ENCODE measurements at regions not wholly inside any gene's neighbourhood (a gene's known extent, or its start where the extent isn't known, plus 50 kb on each side); places are given as distances from the start of the nearest gene placed in this dataset.

- DNase-seq (ENCODE audit: insufficient read length, low spot score) (no peak), FAIRE-seq (no peak)
These were observed 393.8 kb downstream of the LRFN5 start for GRCh38 chr14:42000450-42000849.

- FAIRE-seq (no peak), DNase-seq (ENCODE audit: insufficient read length, low spot score) (no peak)
These were observed 387.0 kb downstream of the LRFN5 start for GRCh38 chr14:41993687-41994086.

- FAIRE-seq = no peak
- DNase-seq (ENCODE audit: insufficient read length, low spot score) = peak; percentile 2
These were observed 380.0 kb downstream of the LRFN5 start for GRCh38 chr14:41986700-41987099.

GRCh38 chr14:41986083-41986645 is 379.5 kb downstream of the LRFN5 start:
- FAIRE-seq = no peak

GRCh38 chr14:41973178-41973577 is 366.5 kb downstream of the LRFN5 start:
- no peak for FAIRE-seq

More at GRCh38 chr14:41986083-41986645, 379.5 kb downstream of the LRFN5 start:
- no peak for DNase-seq (ENCODE audit: insufficient read length, low spot score)

GRCh38 chr14:41972531-41972930 is 365.9 kb downstream of the LRFN5 start:
- DNase-seq (ENCODE audit: insufficient read length, low spot score) = no peak
- FAIRE-seq = no peak

More at GRCh38 chr14:41973178-41973577, 366.5 kb downstream of the LRFN5 start:
- DNase-seq (ENCODE audit: insufficient read length, low spot score) = no peak

- FAIRE-seq = no peak
These were observed 353.6 kb downstream of the LRFN5 start for GRCh38 chr14:41960281-41960680.

GRCh38 chr14:41957459-41957858 is 350.8 kb downstream of the LRFN5 start:
- FAIRE-seq (no peak), DNase-seq (ENCODE audit: insufficient read length, low spot score) (no peak)

More at GRCh38 chr14:41960281-41960680, 353.6 kb downstream of the LRFN5 start:
- DNase-seq (ENCODE audit: insufficient read length, low spot score) = no peak
